Middle frontal gyrus (tissue), 1 donor: ENCODE measurements at regions not wholly inside any gene's neighbourhood (a gene's known extent, or its start where the extent isn't known, plus 50 kb on each side); places are given as distances from the start of the nearest gene placed in this dataset.

Experiments
- DNase-seq: peaks from one replicate; pipeline ENCODE4 v3.0.0-alpha.2; 2015; ENCODE audit warnings: low spot score; ENCODE audit errors: extremely low spot score

DNA sequence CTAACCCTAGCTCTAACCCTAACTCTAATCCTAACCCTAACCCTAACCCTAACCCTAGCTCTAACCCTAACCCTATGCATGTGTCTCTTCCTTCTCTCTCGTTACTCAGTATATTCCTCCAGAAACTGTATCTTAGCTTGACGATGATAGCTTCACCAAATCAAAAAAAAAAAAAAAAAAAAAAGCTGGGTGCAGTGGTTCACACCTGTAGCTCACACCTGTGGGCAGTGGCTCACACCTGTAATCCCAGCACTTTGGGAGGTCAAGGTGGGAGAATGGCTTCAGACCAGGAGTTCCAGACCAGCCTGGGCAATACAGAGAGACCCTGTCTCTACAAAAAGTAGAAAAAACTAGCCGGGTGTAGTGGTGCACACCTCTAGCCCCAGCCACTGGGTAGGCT, 414.0 kb downstream of the GATA3 start:
- DNase-seq, result no peak

DNA sequence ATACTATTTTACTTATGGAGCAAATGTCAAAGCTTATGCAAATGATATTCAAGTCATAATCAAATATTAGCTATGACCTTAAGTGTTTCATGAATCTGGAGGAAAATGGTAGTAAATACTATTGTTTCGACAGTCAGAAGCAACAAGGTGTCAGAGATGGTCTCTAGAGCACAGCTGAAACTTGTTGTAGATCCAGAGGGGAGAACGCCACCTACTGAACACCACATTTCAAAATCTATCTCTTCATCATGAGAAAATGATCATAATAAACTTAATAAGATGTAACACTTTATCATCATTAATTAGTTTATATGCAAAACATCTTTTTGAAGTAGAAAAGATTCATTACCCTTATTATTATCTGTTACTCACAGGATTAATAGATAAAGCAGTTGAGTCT, 418.7 kb downstream of the GATA3 start:
- DNase-seq, result no peak

GRCh38 chr10:8477300-8477699, 422.8 kb downstream of the GATA3 start:
- DNase-seq, result no peak

- DNase-seq, result no peak
These were observed 427.4 kb downstream of the GATA3 start for GRCh38 chr10:8481718-8482504.

DNA sequence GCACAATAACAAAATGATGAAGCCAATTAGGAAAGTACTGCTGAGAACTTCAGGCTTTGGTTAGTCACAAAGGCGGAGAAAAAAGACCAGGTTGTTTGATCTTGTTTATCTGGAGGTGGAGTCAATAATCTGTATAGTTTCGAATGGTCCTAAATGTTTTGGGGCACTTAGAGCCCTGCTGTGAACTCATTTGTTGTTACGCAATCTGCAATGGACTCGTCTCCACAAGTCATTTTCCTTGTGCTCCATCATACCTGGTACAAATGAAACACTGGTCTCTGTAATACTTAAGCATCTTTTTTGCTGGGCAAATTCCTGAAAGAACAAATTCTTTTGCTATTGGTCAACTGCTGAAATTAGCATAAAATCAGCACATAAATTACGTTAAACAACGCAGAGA, 430.5 kb downstream of the GATA3 start:
- DNase-seq, result no peak

DNA sequence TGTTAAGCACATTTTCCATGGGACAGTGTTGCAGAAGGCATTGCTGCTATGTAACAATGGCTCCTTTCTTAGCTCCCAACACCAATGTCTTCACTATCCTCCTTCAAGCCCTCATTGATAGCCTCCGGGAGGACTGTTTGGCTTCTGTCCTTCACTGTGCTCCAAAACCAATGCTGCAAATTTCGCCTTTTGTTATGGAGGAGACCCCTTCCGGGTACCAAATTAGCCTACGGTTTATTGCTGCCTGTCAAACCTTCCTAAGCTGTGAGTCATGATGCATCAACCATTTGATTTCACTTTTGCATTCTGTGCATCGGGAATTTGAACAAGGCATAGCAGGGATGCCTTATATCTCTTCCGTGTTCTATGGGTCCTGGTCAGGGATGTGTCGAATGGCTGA, 432.9 kb downstream of the GATA3 start:
- no peak for DNase-seq

GRCh38 chr10:8489232-8489631, 434.7 kb downstream of the GATA3 start:
- DNase-seq, result no peak

DNA sequence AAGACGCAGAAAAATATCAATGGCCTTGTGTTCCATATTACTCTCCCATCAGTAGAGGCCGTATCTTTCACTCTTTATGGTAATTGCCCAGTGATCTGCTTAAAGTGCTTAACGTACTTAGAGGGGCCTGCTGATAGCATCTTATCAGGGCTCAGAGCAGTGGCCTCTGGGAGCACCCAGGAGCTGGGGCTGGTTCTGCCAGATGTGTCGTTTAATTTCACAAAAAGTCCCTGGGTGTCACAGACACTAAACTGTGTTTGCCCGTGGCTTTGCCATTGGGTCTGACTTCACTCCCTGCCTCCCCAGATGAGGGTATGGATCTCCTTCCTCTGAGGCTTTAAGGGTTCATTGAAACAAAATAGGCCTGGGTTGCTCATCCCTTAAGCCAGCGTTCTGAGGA, 435.3 kb downstream of the GATA3 start:
- DNase-seq, result no peak

- no peak for DNase-seq
These were observed 443.8 kb downstream of the GATA3 start for GRCh38 chr10:8498290-8498689.

DNA sequence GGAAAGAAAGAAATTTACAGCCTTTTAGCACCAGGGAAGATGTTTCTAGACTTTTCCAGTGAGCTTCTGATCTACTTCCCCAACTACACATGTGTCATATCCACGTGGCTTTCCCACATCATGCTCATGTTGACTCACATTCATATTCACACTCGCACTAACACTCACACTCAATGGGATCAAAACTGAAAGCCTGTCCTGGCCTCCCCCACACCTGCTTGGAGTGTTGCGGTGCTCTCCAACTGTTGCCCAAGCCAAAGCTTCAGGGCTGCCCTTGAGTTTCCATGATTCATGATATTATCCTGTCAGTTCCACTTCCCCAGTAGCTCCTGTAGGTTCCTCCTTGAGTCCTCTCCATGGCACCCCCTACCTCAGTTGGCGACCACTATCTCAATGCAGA, 444.4 kb downstream of the GATA3 start:
- no peak for DNase-seq

GRCh38 chr10:8499312-8499711, 444.8 kb downstream of the GATA3 start:
- DNase-seq, result no peak

DNA sequence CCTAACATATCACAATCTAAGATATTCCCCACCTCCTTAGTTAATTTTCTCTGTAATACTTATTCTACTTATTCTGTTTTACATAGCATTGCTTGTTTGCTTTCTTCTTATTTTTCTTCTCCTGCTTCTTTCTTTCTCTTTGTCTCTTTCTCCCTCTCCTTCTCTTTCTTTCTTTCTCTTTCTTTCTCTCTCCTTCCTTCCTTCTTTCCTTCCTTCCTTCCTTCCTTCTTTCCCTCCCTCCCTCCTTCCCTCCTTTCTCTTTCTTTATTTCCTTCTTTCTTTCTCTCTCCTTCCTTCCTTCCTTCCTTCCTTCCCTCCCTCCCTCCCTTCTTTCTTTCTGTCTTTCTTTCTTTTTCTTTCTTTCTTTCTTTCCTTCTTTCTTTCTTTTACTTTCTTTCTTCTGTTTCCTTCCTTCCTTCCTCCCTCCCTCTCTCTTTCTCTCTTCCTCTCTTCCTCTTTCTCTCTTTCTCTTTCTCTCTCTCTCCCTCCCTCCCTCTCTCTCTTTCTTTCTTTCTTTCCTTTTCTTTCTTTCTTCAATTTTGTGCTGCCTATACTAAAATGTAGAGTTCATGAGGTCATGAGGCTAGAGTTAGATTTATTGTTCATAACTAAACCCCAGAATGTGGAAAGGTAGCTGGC, 445.4 kb downstream of the GATA3 start:
- DNase-seq, result no peak

DNA sequence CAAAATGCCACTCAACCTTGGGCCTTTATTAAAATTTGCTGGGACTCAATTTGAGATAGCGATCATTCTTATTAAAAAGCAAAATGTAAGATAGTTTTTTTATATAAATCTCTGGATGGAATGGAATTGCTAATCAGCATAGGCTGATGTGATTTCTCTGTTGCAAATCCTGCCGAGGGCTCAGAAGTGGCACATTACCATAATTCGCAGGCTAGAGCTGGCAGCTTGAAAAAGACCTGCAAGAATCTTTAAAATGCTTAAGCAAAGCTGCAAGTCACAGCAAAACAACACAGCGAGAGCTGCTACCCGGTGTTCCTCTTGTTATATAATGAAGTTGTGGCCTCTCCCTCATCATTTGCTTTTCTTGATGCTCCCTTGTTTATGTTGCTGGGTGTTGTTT, 448.1 kb downstream of the GATA3 start:
- no peak for DNase-seq

DNA sequence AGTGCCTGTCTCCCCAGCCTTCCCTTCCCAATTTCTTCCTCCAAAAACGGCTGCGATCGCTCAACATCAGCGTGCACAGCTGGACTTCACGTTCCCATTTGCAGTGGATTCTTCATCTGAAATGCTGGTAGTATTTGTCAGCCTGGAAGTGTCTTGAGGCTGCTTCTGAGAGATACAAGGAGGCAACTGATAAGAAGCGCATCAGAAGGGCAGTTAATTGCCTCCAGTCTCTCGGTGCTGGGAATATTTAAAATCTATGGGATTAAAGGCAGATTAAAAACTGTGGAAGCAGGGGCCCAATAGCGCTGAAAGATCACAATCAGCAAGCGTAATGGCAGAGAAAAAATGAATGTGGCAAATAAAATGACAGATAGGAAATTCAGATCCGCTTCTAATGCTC, 450.0 kb downstream of the GATA3 start:
- no peak for DNase-seq

DNA sequence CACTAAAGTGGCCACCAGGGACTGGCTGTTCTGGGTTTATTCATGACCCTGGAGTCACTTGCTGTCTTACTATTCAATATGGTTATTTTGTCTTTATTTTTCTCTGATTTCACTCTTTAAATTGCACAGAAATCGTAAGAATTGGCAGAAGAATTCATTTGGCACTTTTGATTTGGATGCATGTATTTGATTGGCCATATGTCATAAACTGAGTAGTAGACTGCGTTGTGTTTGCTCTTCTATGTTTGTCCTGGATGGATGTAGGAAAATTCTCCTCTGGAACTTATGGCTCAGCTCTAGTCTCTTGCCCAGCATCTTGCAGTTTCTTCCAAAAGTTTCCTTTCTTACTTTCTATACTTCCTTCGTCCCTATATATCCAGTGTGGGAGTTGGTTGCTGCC, 452.7 kb downstream of the GATA3 start:
- DNase-seq, result no peak

DNA sequence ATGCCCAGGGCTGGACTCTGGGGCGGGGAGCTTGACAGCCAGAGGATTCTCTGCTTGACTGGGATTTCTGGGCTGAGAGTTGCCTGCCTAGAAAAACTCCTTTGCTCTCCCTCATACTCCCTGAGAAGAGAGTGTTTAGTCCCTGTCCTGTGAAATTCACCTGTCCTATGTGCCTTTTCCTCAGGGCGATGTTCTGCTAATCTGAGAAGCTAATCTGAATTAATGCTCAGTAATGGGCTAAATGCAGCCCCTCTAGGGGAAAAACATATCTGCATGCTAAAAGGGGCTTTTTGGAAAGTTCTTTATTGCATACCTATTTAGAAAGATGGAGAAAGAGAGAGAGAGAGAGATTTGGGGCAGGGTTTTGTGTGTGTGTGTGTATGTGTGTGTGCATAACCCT, 454.4 kb downstream of the GATA3 start:
- DNase-seq, result no peak

- DNase-seq, result no peak
These were observed 456.0 kb downstream of the GATA3 start for GRCh38 chr10:8510471-8510870.

- DNase-seq, result no peak
These were observed 456.5 kb downstream of the GATA3 start for GRCh38 chr10:8511026-8511425.

GRCh38 chr10:8513155-8514147, 459.0 kb downstream of the GATA3 start:
- no peak for DNase-seq

DNA sequence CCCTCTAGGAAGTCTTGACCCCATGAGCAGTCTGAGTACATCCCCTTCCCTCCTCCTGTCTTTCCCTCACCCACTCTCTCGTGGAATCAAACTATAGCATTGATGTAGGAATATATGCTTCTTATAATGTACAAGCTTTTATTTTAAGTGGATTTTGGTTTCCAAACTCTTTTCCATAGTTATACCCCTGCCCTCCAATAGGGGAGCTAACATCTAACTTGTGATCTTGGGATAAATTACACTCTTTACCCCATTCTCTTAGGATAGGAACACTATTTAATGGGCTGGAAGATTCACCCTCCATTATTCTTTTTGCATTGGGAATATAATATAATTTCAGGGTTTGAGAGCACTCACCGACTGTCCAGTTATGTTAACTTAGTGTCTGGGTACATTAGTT, 465.9 kb downstream of the GATA3 start:
- DNase-seq, result no peak

DNA sequence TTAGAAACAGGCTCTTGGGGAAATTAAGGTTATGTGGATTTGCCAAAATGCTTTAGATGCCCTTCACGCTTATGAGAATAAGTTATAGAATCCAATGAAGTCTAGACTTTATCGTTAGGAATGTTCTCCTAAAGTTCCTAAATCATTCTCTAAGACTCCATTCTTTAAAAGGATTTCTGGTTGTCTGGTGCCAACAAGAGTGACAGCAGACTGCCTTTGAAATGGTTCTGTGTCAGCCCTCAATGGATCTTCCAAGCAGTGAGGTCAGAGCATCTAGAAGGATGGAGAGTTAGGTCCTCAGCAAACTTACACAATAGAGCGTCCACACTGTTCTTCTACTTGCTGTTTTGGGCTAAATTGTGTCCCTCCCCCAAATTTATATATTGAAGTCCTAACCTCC, 473.3 kb downstream of the GATA3 start:
- DNase-seq, result no peak

- no peak for DNase-seq
These were observed 476.6 kb downstream of the GATA3 start for GRCh38 chr10:8531116-8531515.
